Stomach (tissue), 4 donors: ENCODE measurements at regions not wholly inside any gene's neighbourhood (a gene's known extent, or its start where the extent isn't known, plus 50 kb on each side); places are given as distances from the start of the nearest gene placed in this dataset.

Source experiments
- EP300 ChIP-seq: sonication (generic); formaldehyde crosslinking; IDR thresholded peaks from one replicate; pipeline ENCODE4 v1.6.1; 2017; ENCODE audit warnings: antibody characterized with exemption
- POLR2A ChIP-seq, 4 donors: fragments of 450-650 bp; IDR thresholded peaks; one replicate each; pipeline ENCODE4 v1.6.1; 2016; ENCODE audit warnings: antibody characterized with exemption in 4 of 4, control low read depth in 2 of 4, mild to moderate bottlenecking in 1 of 4, moderate library complexity in 1 of 4
- POLR2AphosphoS5 ChIP-seq, 3 donors: sonication (generic); formaldehyde crosslinking; IDR thresholded peaks; one replicate each; pipeline ENCODE4 v1.6.1; 2016; ENCODE audit warnings: antibody characterized with exemption in 3 of 3
- TF ChIP-seq, protein P1 (sequence below), 7 experiments: fragments of 450-650 bp in 4 of 7; fragments of 200-600 bp in 3 of 7; sonication (generic) in 3 of 7; IDR thresholded peaks; one replicate each; pipeline ENCODE4 v1.5.1; 2016 to 2019; ENCODE audit warnings: antibody characterized with exemption in 7 of 7, control low read depth in 2 of 7, mild to moderate bottlenecking in 1 of 7

DNA sequence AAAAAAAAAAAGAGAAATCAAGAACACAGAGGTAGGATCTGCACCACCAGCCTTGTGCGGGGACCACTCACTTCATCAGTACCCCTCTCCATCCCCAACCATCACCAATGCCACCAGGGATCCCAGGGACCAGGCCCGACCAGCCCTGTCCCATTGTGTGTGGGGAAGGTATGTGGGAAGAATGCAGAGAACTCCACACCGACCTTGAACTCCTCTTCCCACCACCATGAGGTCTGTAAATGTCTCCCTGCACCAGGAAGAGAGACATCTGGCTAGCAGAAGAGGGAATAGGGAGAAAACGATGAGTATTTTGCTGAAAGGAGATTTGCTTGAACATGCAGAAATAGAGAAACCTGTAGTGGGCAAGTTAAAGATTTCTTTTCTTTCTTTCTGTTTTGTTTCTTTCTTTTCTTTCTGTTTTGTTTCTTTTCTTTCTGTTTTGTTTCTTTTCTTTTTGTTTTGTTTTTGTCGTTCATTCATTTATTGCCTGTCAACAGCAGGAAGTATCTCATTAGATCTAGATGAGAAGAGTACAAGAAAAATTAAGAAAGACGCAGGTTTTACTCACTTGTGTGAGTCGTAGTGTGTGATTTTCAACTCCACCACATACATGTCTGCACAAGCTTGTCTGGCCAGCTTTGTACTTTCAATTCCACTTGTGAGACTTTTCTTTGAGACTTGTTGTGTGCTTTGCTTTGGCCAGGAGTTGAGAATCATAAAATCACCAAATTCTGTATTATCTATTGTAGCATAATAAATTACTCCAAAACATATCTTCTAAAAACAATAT is 179.8 kb upstream of the HAAO start:
- TF ChIP-seq, protein P1, sequence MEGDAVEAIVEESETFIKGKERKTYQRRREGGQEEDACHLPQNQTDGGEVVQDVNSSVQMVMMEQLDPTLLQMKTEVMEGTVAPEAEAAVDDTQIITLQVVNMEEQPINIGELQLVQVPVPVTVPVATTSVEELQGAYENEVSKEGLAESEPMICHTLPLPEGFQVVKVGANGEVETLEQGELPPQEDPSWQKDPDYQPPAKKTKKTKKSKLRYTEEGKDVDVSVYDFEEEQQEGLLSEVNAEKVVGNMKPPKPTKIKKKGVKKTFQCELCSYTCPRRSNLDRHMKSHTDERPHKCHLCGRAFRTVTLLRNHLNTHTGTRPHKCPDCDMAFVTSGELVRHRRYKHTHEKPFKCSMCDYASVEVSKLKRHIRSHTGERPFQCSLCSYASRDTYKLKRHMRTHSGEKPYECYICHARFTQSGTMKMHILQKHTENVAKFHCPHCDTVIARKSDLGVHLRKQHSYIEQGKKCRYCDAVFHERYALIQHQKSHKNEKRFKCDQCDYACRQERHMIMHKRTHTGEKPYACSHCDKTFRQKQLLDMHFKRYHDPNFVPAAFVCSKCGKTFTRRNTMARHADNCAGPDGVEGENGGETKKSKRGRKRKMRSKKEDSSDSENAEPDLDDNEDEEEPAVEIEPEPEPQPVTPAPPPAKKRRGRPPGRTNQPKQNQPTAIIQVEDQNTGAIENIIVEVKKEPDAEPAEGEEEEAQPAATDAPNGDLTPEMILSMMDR (IDR thresholded peaks at IDR 0.05): no peak
- TF ChIP-seq POLR2AphosphoS5 (IDR thresholded peaks at IDR 0.05) (no peak), EP300 (no peak), POLR2A (IDR thresholded peaks at IDR 0.05) (no peak)
